ENCODE measurements at regions not wholly inside any gene's neighbourhood (a gene's known extent, or its start where the extent isn't known, plus 50 kb on each side); places are given as distances from the start of the nearest gene placed in this dataset.

GRCh38 chr2:71800851-71801250 lies 346.8 kb downstream of the CYP26B1 start:
- DNase-seq: no peak

GRCh38 chr2:71800106-71800809 lies 346.9 kb downstream of the DYSF start:
- DNase-seq: no peak

- no peak for DNase-seq
These were observed 345.7 kb downstream of the DYSF start for GRCh38 chr2:71799013-71799575.

GRCh38 chr2:71798266-71799012 lies 345.1 kb downstream of the DYSF start:
- no peak for DNase-seq

GRCh38 chr2:71797035-71797810 lies 343.9 kb downstream of the DYSF start:
- DNase-seq: no peak

GRCh38 chr2:71796174-71796593 lies 342.8 kb downstream of the DYSF start:
- no peak for DNase-seq

GRCh38 chr2:71795486-71795885 lies 342.1 kb downstream of the DYSF start:
- DNase-seq: no peak

GRCh38 chr2:71794611-71795010 lies 341.2 kb downstream of the DYSF start:
- DNase-seq: no peak

GRCh38 chr2:71793926-71794325 lies 340.6 kb downstream of the DYSF start:
- no peak for DNase-seq

- DNase-seq: no peak
These were observed 339.8 kb downstream of the DYSF start for GRCh38 chr2:71792926-71793761.

- no peak for DNase-seq
These were observed 338.3 kb downstream of the DYSF start for GRCh38 chr2:71791501-71792135.

- DNase-seq: no peak
These were observed 337.7 kb downstream of the DYSF start for GRCh38 chr2:71791061-71791450.

GRCh38 chr2:71790226-71791060 lies 337.1 kb downstream of the DYSF start:
- DNase-seq: no peak

- no peak for DNase-seq
These were observed 336.3 kb downstream of the DYSF start for GRCh38 chr2:71789556-71790204.

- no peak for DNase-seq
These were observed 335.4 kb downstream of the DYSF start for GRCh38 chr2:71788601-71789240.

- no peak for DNase-seq
These were observed 334.8 kb downstream of the DYSF start for GRCh38 chr2:71788186-71788525.

- DNase-seq: no peak
These were observed 334.3 kb downstream of the DYSF start for GRCh38 chr2:71787476-71788185.

GRCh38 chr2:71787108-71787415 lies 333.7 kb downstream of the DYSF start:
- DNase-seq: no peak

- no peak for DNase-seq
These were observed 333.1 kb downstream of the DYSF start for GRCh38 chr2:71786291-71787107.
